ENCODE measurements at regions not wholly inside any gene's neighbourhood (a gene's known extent, or its start where the extent isn't known, plus 50 kb on each side); places are given as distances from the start of the nearest gene placed in this dataset.

GRCh38 chrX:140292961-140293360 is 211.9 kb downstream of the SOX3 start:
- TF ChIP-seq TCF12 (IDR thresholded peaks at IDR 0.05; ENCODE audit: low read depth) (no peak), MAX (IDR thresholded peaks at IDR 0.05) (no peak), REST (IDR thresholded peaks at IDR 0.05; ENCODE audit: low read depth) (no peak), TEAD4 (IDR thresholded peaks at IDR 0.05) (no peak), CEBPB (IDR thresholded peaks at IDR 0.05) (no peak), EP300 (IDR thresholded peaks at IDR 0.05; ENCODE audit: borderline replicate concordance) (no peak), RAD21 (IDR thresholded peaks at IDR 0.05; ENCODE audit: low read depth) (no peak), YY1 (IDR thresholded peaks at IDR 0.05; ENCODE audit: low read depth) (no peak), FOXM1 (IDR thresholded peaks at IDR 0.05; ENCODE audit: borderline replicate concordance, low read depth) (no peak)
